Stimulated activated CD8-positive, alpha-beta memory T cell treated with anti-CD3 and anti-CD28 coated beads, Interleukin-2, amount 100 ng/mL, for 1 hour (primary cell): ENCODE measurements at regions not wholly inside any gene's neighbourhood (a gene's known extent, or its start where the extent isn't known, plus 50 kb on each side); places are given as distances from the start of the nearest gene placed in this dataset.

Source experiments
- DNase-seq, 2 donors: peaks; one replicate each; pipeline ENCODE4 v3.0.0-alpha.2; 2020; ENCODE audit warnings: low read depth in 2 of 2

DNA sequence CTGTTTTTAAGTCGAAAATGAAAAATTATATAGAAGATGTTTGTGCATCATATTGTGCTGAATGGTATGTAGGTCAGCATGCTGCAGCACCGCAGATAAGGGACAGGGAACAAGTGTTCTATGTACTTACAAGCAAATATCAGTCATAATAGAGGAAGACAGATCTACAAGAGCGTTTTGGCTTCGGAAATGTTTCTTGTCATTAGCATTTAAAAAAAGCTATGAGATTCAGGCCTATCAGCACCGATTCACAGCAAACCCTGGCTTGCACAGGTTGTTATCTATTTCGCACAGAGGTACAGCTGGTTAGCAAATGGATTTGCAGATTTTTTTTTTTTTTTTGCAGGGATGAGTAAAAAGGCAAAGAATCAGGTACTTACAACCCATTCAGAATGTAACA lies 204.2 kb upstream of the TBC1D5 start:
- DNase-seq = no peak

GRCh38 chr3:17945799-17946399 lies 203.5 kb upstream of the TBC1D5 start:
- DNase-seq = no peak

DNA sequence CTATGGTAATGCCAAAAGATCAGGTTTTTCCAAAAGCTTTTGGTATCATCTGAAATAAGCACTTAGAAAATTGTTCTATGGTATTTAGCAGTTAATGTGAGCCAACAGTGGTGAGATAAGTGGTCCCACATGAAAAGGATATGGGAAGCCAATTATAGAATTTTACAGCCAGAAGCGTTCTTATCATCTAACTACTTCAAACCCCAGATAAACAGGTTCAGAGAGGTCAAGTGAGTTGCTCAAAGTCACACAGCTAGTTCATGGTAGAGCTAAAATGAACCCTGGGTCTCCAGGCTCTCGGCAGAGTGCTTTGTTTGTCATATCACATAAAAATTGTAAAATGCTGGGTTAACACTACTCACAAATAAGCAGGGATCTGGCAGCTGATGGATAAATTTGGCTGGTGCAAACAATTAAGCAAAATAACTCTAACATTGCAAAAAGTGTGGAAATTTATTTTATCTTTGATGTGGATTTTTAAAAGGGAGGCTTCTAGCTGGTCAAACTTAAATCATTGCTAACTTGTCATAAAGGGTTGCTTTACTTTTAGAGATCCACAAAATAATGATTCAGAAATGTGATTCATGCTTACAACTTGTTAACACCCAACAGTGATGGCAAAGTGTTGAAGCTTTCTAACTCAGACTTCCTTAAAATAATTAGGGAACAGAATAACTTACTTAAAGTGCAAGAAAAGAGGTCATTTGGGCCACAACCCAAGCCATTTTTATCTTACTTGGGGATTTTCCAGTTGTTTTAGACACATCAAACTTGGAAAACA lies 202.8 kb upstream of the TBC1D5 start:
- DNase-seq = no peak

DNA sequence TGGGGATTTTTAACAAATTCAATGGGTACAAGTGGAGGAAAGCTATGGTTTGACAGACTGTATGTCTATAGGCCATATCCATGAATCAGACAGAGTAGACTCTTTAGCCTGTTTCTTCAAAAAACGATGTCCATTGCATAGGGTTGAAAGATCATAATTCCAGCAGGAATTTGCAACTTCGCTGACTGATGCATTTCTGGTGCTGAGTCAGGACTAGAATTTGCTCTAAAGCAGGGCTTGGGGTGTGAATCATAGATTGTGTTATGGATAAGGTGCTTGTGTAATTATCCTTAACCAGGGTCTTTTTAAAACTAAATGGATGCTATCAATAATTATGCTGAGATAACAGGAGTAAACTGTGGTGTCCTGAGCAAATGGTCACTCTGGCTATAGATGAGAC lies 200.4 kb upstream of the TBC1D5 start:
- no peak for DNase-seq

DNA sequence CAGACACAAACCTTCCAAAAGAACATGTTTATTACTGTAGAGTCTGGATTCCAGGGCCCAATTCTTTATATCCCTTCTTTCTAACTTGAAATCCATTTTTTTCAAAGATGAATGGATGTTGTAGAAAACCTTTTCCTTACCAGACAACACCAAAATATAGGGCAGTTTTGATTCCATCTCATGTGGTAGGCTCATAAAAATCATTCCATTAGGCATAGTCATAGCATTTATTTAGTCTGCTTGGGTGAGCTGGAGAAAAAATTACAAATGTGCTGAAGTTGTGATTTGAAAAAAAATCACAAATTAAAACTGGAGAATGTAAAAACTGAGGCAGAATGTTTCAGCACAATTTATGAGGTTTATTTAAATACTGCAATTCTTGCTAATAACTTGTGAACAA lies 199.3 kb upstream of the TBC1D5 start:
- no peak for DNase-seq

GRCh38 chr3:17941152-17941551 lies 198.7 kb upstream of the TBC1D5 start:
- DNase-seq = no peak

DNA sequence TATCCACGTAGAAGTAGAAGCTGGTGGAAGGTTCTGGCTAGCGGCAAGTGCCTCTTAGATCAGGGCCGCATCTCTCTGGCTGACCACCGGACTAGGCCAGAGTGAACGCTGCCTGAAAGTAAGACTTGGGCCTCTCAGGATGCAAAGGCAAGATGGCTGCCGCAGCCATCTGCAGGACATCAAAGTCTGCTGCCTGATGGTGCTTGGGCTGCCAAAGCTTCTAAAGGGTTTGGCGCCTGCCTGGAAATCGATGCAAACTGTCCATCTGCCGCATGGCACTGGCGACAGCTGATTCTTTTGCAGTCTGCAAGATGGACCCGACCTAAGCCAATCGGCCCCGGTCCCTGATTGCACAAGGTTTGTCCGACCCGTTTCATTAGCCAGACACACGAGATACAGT lies 196.7 kb upstream of the TBC1D5 start:
- no peak for DNase-seq

DNA sequence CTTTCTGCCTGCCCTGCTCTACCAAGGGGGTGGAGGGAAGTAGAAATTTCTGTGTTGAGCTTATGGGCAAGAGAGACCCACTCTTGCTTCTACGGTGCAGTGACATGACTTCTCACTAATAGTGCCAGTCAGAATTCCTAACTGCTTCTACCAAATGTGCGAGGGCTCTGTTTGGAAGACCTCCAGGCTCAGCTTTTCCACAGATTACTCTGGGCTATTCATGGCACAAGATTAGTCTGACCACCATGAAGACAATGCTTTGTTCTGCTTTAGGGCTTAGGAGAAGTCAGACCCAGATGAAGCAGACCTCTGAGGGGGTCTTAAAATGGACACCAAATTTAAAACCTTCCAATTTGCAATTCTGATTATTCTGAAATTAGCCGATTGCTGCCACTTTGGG lies 195.9 kb upstream of the TBC1D5 start:
- DNase-seq = no peak

GRCh38 chr3:17936736-17937480 lies 194.5 kb upstream of the TBC1D5 start:
- DNase-seq = no peak

DNA sequence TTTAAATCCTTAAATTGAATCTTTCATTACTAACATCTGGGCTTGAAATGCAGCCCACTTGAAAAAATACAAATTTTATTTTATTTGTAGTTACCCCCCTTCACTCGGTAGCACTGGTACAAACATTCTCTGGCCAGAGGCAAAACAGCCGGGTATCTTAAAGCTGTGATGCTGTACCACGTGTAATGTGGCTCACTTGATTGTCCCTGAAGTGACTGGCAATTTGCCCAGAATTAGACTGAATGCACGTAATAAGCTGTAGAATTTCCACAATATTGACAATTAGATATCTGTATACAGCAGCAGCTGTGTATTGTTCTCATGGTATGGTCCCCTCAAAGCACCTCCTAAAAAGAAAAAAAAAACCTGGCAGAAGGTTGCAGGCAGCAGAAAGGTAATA lies 192.8 kb upstream of the TBC1D5 start:
- no peak for DNase-seq

- DNase-seq = no peak
Observed at GRCh38 chr3:17932136-17932771, 189.8 kb upstream of the TBC1D5 start.

DNA sequence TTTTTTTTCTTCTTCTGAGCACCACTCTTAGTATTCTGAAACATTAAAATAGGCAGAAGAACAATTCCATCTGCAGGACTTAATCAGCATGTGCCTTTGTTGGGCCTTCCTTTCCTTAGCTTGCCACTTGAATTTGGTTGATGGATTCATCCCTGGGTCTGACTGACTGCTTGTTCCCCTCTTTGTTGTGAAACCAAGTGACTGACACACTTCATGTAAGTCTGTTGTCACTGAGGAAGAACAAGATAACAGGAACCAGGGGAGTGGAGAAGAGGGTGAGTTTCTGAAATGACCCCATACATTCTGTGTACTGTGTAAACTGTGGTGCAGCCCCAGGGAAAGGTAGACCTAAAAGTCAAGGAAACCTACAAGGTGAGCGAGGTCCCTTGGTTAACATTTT lies 188.7 kb upstream of the TBC1D5 start:
- DNase-seq = no peak

- no peak for DNase-seq
Observed at GRCh38 chr3:17928502-17929145, 186.2 kb upstream of the TBC1D5 start.

GRCh38 chr3:17927036-17927435 lies 184.6 kb upstream of the TBC1D5 start:
- no peak for DNase-seq

GRCh38 chr3:17915341-17915740 lies 172.9 kb upstream of the TBC1D5 start:
- DNase-seq = no peak

- no peak for DNase-seq
Observed at GRCh38 chr3:17913359-17913758, 170.9 kb upstream of the TBC1D5 start.

DNA sequence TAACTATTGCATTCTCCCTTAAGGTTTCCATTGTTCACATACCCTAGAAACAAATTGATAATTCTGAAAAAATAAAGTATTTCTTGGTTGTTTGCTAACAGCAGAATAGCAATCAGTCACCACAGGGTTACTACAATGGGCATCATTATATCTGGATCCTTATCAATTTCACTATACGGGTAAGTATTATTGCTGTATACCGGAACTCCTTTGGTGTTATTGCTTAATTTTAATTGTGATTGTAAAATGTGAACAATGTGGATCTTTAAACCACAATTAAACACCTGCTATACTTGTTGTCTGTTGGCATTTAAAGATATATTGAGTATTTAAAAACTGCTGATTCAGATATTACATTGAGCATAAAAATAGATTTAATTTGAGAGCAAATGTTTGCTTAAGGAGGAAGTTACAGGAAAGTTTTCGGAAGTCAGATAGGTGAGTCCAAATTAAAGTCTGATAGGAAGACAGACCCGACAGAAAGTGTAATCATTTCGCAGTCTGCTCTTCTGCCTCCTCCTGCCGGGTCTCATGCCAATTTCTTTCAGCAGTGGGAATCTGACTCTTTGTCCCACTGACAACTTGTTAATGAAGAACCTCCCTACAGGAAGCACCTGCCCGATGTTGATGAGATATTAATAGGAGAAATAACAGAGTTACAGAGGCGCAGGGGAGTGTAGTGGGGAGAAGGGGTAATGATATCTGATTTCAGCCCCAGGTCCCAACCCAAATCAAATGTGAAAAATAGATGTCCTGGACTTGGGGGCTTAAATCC lies 169.7 kb upstream of the TBC1D5 start:
- DNase-seq = no peak

GRCh38 chr3:17910922-17911321 lies 168.5 kb upstream of the TBC1D5 start:
- no peak for DNase-seq

GRCh38 chr3:17909714-17910113 lies 167.3 kb upstream of the TBC1D5 start:
- no peak for DNase-seq

GRCh38 chr3:17908399-17909191 lies 166.2 kb upstream of the TBC1D5 start:
- DNase-seq = no peak
